Left ventricle myocardium superior (tissue), 1 donor: ENCODE measurements at regions not wholly inside any gene's neighbourhood (a gene's known extent, or its start where the extent isn't known, plus 50 kb on each side); places are given as distances from the start of the nearest gene placed in this dataset.

ENCODE experiments used
- ATAC-seq: fragments of 200-7000 bp; cut with Tn5 transposase; one replicate; pipeline ENCODE4 v1.9.1; 2020; ENCODE audit warnings: mild to moderate bottlenecking, moderate library complexity
- DNase-seq: peaks from one replicate; pipeline ENCODE4 v3.0.0-alpha.2; 2020
- intact Hi-C: fragments of 100-400 bp; cut with micrococcal nuclease; formaldehyde crosslinking; loops from one replicate; pipeline ENCODE4 v1.11.0; 2022
- donor health status: DM: no; HTN: yes; CAD: no; lungs with severe emphysema.

DNA sequence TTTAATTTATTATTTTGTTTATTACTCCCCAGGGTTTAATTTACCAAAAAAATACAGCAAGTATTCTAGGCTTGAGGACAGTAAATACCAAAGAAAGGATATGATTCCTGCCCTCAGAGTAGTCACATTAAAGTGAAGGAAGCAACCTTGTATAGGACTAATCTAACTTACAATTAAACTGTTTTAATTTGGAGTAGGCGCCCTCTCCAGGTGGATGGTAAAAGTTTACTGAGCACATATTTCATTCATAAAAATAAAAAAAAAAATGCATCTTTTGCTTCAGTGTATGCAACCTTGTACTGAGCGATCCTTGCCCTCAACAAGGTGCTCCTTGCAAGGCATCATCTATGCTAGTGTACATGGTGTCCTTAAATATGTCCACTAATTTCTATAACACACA lies 72.0 kb upstream of the MAGEB16 start:
- no peak for ATAC-seq
- no peak for DNase-seq
- intact Hi-C loops, result no loop called here

DNA sequence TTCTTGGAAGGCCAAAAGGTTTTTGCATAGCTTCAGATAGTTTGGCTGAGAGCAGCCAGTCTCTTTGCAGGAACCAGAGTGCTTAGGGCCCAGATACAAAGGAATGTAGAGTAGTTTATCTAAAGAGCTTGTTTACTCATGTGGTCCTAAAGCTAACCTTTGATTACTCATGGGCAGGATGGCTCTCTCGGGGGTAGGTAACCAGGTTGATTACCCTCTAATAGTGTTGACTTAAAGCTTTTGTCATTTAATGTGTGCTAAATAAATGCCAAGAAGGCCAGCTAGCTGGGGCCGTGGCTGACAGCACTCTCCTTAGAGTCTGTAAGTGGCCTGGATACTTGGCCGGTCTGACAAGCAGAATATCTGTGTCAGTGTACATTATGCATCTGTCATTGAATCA lies 69.7 kb upstream of the MAGEB16 start:
- intact Hi-C loops, result no loop called here
- no peak for DNase-seq
- ATAC-seq, result no peak

DNA sequence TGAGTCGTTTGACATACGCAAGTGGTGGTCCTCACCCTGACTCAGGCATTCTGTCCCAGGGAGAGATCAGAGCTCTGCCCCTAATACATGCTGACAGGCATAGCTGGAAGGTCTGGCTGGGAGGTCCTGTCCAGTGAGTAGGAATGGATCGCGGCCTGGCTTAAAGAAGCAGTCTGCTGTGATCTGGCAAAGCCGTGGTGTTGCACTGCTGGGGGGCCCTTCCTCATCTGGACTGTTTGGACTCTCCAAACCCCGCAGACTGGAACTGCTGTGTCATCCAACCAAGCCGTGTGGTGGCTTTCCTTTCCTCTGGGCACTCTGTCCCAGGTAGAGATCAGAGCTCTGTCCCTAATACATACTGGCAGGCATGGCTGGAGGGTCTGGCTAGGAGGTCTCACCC lies 64.3 kb upstream of the MAGEB16 start:
- no peak for ATAC-seq
- intact Hi-C loops, result no loop called here

DNA sequence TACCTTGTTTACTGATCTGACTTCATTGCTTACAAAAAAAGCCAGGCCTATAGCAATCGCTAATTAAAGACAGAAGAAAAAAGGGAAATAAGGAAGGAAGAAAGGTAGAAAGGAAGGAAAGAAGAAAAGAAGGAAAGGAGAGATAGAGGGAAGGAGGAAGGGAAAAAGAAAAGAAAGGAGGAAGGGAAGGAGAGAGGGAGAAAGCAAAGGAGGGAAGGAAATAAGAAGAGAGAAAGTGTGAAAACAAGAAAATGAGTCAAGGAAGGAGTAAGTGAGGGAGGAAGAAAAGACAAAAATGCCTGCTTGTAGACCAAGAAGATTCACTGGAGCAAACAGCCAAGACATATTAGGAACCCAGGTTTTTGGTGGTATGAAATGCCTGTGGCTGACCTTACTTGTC lies 57.0 kb upstream of the MAGEB16 start:
- intact Hi-C loops, result no loop called here
- DNase-seq (no peak), ATAC-seq (no peak)

More for the DNA sequence above, 64.3 kb upstream of the MAGEB16 start:
- no peak for DNase-seq

DNA sequence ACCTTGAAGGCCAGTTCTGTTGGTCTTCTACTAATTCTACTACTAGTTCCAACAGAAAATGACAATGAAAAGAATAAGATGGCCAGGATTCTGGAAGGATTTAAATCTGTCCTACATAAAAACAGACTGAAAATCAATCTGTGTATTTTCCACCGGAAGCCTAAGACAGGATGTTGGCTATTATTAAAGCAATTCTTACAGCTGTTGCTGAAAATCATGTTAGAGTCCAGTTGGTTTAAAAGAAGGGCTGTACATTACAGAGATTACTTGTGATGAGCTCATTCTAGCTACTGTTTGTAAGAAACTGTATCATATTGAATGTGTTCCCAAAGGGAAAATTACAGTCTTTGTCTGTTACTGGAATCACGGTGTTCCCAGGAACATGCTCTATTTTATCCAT lies 54.8 kb upstream of the MAGEB16 start:
- no peak for DNase-seq
- intact Hi-C loops, result no loop called here
- no peak for ATAC-seq
